ENCODE measurements at regions not wholly inside any gene's neighbourhood (a gene's known extent, or its start where the extent isn't known, plus 50 kb on each side); places are given as distances from the start of the nearest gene placed in this dataset.

DNA sequence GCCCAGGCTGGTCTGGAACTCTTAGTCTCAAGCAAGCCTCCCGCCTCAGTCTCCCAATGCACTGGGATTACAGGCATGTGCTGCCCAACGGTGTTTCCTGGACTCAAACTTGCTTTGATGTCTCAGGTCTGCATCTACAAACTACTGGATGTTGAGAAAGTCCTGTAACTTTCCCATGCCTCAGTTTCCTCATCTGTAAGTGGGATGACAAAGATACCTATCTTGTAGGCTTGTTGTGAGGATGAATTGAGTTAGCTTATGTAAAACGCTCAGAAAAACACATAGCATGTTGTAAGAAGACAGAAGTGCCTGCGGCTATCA is 63.6 kb upstream of the NUDT4 start:
- DNase-seq, result no peak

DNA sequence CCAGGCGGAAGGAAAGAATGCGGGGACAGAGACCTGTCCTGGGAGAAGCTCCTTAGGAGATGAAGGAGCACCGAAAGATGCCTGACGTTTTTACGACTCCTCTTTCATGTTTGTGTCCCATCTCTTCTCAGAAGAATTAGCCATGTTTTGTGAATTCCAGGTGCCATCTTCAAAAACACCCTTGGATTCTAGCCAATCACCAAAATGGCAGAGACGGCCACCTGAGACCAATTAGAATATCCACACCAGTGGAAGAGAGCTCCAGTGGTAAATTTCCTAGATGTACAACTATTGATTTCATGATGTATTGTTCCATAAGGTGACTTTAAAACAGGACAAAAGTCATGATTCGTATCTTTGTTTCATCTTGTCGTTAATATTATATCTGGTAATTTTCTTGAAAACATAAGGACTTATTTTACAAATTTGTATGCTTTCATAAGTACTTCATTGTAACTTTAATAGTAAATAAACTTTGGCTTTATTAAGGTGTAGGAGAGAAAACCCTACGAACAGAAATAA is 62.3 kb upstream of the NUDT4 start:
- no peak for DNase-seq

DNA sequence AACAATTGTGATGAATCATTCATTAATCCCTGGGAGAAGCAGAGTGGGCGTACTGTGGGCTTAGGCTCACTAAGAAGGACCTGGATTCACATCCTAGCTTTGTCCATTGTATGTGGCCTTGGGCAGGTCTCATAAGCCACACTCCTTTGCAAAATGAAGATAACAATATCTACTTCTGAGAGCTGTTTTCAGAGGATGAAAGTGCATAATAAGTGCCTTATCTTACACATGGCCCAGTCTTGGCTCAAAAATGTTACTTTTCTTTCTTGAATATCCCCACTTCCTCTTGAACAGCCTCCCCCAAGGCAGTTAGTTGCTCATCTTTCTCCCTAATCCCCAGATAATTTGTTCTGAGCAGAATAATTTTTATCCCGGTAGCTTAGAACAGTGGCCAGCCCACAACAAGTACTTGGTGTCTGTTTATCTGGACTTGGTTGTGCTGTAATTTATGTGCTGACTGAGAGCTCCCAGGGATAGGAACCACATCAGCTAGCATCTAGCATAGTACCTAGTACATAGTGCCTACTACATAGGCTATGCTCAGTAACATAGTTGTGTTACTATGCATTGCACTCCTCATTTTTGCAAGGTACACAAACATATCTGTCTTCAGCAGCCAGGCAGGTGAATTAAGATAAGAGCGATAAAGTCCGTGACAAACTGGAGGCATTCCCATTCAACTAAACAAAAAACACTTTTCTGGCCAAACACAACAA is 61.7 kb upstream of the NUDT4 start:
- DNase-seq, result no peak

DNA sequence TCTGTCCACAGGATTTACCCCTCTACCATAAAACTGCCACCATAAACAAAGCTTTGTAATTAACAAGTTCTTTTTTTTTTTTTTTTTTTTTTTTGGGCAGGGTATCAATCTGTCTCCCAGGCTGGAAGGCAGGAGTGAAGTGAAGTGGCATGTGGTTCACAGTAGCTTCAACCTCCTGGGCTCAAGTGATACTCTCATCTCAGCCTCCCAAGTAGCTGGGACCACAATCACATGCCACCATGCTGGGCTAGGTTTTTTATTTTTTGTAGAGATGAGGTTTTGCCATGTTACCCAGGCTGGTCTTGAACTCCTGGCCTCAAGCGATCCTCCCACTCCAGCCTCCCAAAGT is 61.1 kb upstream of the NUDT4 start:
- DNase-seq, result no peak

DNA sequence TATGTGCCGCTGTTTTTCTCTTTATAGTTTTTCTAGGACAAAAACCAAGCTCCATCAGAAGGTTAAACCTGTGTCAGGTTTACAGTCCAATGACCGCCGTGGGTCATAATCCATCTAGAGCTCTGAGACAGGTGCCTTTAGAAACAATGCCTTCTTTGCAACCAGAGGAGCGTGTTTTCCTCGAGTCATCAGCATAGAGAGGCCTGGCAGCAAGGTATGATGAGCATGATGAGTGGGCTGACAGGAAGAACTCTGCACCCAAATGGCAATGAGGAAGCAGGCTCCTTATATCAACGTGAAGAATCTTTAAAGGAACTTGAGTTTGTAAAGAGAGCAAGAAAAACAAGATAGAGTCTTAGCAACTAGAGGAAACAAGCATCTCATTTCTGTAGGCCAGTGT is 60.5 kb upstream of the NUDT4 start:
- no peak for DNase-seq

DNA sequence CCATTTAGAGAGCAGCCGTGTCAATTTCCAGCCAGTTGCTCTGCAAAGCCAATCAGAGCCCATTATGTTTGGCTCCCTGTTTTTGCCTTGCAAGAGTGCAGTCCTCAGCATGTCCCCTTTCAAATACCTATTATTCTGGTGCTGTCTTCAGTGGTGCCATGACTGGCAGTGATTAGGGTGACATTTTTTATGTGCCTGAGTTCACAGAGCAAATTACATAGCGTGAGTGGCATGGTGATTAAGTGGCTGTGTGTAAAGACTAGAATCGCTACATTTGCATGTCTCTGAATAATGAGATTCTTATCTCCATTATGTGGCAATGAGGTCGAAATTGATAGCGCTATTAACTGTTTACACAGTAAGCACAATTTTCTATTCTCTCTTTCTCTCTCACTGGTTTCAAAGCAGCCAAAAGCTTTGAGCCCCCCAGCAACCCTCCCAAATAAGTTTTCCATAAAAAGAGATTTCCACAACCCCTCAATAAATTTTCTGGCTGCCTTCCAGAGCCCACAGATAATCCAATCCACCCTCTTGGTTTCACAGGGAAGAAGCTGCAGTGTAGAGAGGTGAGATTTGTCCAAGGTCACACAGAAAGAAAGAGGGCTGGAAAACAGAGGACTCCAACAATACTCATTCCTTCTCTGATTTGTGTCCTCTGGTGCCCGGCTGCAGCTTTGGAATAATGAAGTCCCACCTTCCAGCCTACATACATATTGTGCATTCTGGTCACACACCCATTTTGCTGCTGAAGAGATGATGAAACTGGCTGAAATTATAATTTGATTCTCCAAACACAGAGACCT is 58.8 kb upstream of the NUDT4 start:
- DNase-seq, result no peak

DNA sequence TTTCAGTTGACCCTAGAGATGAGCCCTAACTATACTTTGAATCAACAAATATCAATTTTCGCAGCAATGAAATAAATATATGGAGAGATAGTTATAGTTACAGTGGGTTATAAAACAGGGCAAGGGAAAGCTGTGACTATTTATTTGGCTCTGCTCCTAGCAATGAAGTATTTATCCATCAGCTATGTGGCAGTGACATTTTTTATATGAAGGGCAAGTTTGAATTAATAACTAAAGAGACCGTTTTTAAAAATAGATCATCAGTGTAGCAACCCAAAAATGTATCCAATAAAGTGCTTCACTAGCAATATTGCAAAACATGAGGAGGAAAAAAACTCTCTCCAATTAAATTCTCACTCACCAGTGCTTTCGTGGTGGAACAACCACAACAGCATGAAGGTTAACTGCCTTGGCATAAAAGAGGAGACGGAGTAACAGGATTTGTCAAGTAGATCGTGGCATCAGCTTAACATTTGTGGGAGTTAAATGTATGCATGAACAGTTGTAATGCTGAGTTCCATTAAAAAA is 58.1 kb upstream of the NUDT4 start:
- no peak for DNase-seq

DNA sequence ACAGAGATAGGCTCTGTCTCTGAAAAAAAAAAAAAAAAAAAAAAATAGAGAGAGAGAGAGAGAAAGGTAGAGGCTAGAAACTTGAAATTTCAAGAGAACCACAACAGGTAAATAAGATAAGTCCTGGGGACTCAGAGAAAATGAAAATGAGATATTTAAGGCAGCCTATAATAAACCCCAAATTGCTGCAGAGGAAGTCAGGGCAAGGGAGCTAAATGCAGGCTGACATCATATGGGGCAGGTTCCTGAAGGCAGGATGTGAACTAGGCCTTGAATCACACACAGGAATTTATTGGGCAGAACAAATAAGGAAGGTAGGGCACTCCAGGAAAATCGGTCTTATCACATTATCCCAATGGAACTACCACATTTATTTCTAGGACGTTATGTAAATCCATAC is 54.9 kb upstream of the NUDT4 start:
- no peak for DNase-seq

DNA sequence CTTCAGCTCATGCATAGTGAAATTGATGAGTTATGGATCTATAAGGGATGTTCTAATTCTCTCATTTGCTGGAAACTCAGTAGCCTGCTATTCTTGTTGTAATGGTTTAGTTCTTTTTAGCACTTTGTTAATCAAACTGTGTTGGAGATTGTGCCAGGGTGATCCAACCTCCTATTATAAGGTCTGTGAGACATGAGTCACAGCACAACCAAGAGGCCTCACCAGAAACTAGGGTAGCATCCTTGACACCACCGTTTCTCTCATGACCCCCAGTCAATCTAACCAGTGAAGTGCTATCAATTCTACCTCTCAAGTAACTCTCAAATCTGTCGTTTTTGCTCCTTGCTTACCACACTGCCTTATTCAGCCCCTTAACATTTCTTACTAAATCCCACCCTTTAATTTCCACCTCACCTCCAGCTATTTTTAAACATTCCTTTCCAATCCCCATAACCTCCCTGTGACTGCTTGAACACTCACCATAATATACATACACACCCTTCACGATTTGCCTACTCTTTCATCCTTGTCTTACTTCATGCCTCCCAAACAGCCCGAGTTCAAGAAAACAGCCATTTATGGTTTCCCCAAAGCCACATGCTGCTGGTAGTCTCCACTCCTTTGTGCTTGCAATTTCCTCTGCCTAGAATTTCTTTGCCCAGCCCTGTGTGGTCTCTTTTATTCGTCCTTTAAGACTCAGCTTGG is 53.9 kb upstream of the NUDT4 start:
- no peak for DNase-seq

DNA sequence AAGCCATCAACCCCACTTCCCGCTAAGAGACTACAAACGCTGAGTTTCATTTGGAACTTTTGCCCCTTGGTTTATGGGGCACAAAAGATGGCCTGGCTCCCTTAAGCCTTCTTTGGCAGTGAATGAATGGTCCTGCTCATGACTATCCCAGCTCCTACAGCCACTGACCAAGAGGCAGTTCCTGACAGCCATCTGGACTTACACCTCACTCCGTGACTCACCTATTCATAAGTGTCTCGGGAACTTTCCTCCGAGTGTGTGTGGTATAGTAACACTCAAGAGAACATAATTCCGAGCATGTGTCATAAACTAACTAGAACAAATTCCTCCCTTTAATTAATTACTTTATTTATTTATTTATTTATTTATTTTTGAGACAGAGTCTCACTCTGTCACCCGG is 51.9 kb upstream of the NUDT4 start:
- no peak for DNase-seq
